RWPE2 (cell line): ENCODE measurements at regions not wholly inside any gene's neighbourhood (a gene's known extent, or its start where the extent isn't known, plus 50 kb on each side); places are given as distances from the start of the nearest gene placed in this dataset.

Experiments
- ATAC-seq: fragments of 200-7000 bp; cut with Tn5 transposase; 3 replicates; pipeline ENCODE4 v1.9.1; 2021; ENCODE audit warnings: low read depth
- DNase-seq: peaks from one replicate; pipeline ENCODE4 v3.0.0-alpha.2; 2020; ENCODE audit warnings: low spot score
- H3K27ac ChIP-seq: fragments of 450-650 bp; 2 replicates; pipeline ENCODE4 v1.5.1; 2017; ENCODE audit warnings: mild to moderate bottlenecking; ENCODE audit not compliant: poor library complexity, severe bottlenecking
- H3K27me3 ChIP-seq: fragments of 250-450 bp; sonication (Bioruptor Pico); 2 replicates; pipeline ENCODE4 v1.5.1; 2021; ENCODE audit warnings: mild to moderate bottlenecking, moderate library complexity; ENCODE audit not compliant: insufficient read depth, poor library complexity, severe bottlenecking
- H3K36me3 ChIP-seq: fragments of 250-450 bp; sonication (Bioruptor Pico); 2 replicates; pipeline ENCODE4 v1.5.1; 2020; ENCODE audit warnings: low read depth, mild to moderate bottlenecking, moderate library complexity
- H3K4me1 ChIP-seq: fragments of 250-450 bp; sonication (Bioruptor Pico); 2 replicates; pipeline ENCODE4 v1.5.1; 2021; ENCODE audit warnings: mild to moderate bottlenecking, moderate library complexity; ENCODE audit not compliant: insufficient read depth, poor library complexity, severe bottlenecking
- H3K4me3 ChIP-seq: fragments of 250-450 bp; sonication (Bioruptor Pico); 2 replicates; pipeline ENCODE4 v1.5.1; 2021; ENCODE audit warnings: mild to moderate bottlenecking, moderate library complexity; ENCODE audit not compliant: severe bottlenecking
- H3K9me3 ChIP-seq: fragments of 250-450 bp; sonication (Bioruptor Pico); 2 replicates; pipeline ENCODE4 v1.5.1; 2021; ENCODE audit warnings: mild to moderate bottlenecking, moderate library complexity; ENCODE audit not compliant: severe bottlenecking
- TF ChIP-seq, protein P1 (sequence below): fragments of 450-650 bp; IDR thresholded peaks from one replicate; pipeline ENCODE4 v1.5.1; 2017; ENCODE audit warnings: mild to moderate bottlenecking, moderate library complexity; ENCODE audit not compliant: poor library complexity, severe bottlenecking

- Histone ChIP-seq H3K4me3 (no peak overlapping the region), H3K36me3 (no peaks in the 10 kb centered on the region), H3K27ac (no peak overlapping the region), H3K4me1 (peaks cover 11% of the 10 kb centered on the region), H3K9me3 (no peaks in the 10 kb centered on the region), H3K27me3 (no peaks in the 10 kb centered on the region)
- TF ChIP-seq, protein P1, sequence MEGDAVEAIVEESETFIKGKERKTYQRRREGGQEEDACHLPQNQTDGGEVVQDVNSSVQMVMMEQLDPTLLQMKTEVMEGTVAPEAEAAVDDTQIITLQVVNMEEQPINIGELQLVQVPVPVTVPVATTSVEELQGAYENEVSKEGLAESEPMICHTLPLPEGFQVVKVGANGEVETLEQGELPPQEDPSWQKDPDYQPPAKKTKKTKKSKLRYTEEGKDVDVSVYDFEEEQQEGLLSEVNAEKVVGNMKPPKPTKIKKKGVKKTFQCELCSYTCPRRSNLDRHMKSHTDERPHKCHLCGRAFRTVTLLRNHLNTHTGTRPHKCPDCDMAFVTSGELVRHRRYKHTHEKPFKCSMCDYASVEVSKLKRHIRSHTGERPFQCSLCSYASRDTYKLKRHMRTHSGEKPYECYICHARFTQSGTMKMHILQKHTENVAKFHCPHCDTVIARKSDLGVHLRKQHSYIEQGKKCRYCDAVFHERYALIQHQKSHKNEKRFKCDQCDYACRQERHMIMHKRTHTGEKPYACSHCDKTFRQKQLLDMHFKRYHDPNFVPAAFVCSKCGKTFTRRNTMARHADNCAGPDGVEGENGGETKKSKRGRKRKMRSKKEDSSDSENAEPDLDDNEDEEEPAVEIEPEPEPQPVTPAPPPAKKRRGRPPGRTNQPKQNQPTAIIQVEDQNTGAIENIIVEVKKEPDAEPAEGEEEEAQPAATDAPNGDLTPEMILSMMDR, result no peak
- no peak for ATAC-seq
- no peak for DNase-seq
Observed at GRCh38 chr2:61769093-61769675, 84.7 kb downstream of the FAM161A start.

- ATAC-seq (peak; percentile 96), DNase-seq (peak; percentile 97)
- no peaks in the 10 kb centered on the region for H3K9me3 ChIP-seq
- H3K36me3 ChIP-seq, result no peaks in the 10 kb centered on the region
- peak overlapping the region; percentile 93 for H3K27ac ChIP-seq
- H3K4me1 ChIP-seq, result peaks cover 20% of the 10 kb centered on the region
- TF ChIP-seq, protein P1, result no peak
- H3K27me3 ChIP-seq, result no peaks in the 10 kb centered on the region
- peak overlapping the region; percentile 48 for H3K4me3 ChIP-seq
Observed at GRCh38 chr2:61764035-61764800, 89.6 kb downstream of the FAM161A start.

DNA sequence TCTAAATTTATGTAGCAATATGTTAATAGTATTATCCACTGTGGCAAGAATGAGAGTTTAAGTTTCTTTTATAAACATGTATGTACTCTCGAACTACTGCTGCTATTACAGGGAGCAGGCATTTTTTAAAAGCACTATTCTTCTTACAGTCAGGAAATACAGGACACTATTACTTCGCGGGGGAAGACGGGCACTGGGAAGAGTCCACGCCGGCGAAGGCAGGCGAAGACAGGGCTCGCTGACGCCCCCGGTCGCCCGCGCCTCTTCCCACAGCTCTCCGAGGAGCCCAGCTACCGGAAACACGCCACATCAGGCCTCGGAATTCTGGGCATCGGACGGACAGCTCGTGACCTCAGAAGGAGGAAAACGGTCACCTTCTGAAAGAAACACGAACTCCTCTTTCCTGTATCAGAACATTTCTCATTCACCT is 90.2 kb downstream of the FAM161A start:
- H3K9me3 ChIP-seq, result no peaks in the 10 kb centered on the region
- H3K27ac ChIP-seq, result peak overlapping the region; percentile 93
- no peaks in the 10 kb centered on the region for H3K36me3 ChIP-seq
- ATAC-seq (peak; percentile 49), DNase-seq (peak; percentile 80)
- TF ChIP-seq, protein P1, result peak; percentile 45
- peak overlapping the region; percentile 48 for H3K4me3 ChIP-seq
- no peaks in the 10 kb centered on the region for H3K27me3 ChIP-seq
- peaks cover 21% of the 10 kb centered on the region for H3K4me1 ChIP-seq

GRCh38 chr2:61762292-61762691 is 91.6 kb downstream of the FAM161A start:
- Histone ChIP-seq H3K4me3 (no peak overlapping the region), H3K27ac (peak overlapping the region; percentile 93), H3K9me3 (no peaks in the 10 kb centered on the region), H3K4me1 (peaks cover 21% of the 10 kb centered on the region), H3K36me3 (no peaks in the 10 kb centered on the region), H3K27me3 (no peaks in the 10 kb centered on the region)
- DNase-seq, result no peak
- ATAC-seq, result no peak
- TF ChIP-seq, protein P1, result no peak

GRCh38 chr2:61759718-61760117 is 94.1 kb downstream of the FAM161A start:
- H3K27ac ChIP-seq, result peak overlapping the region; percentile 59
- no peak overlapping the region for H3K4me3 ChIP-seq
- H3K36me3 ChIP-seq, result no peaks in the 10 kb centered on the region
- TF ChIP-seq, protein P1, result no peak
- H3K27me3 ChIP-seq, result no peaks in the 10 kb centered on the region
- DNase-seq (no peak), ATAC-seq (0 out of 3 replicates have a peak, but pooled peaks have one; percentile 21)
- no peaks in the 10 kb centered on the region for H3K9me3 ChIP-seq
- peaks cover 21% of the 10 kb centered on the region for H3K4me1 ChIP-seq
